ENCODE measurements at regions not wholly inside any gene's neighbourhood (a gene's known extent, or its start where the extent isn't known, plus 50 kb on each side); places are given as distances from the start of the nearest gene placed in this dataset.
A peak's percentile ranks its signal among the peaks of the same experiment; 100 is the strongest.

DNA sequence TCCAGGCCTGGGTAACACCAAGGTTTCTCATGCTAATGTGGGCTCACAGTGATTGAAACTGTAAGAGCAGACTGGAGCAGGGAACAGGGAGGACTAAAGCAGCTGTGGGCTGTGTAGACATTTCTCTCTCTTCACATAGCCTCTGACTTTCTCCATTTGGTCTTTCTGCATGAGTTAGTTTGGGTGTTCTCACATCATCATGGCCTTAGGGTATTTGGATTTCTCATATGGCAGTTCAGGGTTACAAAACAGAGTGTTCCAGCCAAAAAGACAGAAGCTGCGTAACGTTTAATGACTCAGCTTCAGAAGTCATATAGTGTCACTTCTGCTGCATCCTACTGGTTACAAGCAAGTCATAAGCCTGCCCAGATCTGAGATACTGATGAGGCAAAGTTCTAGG is 52.0 kb upstream of the OSBPL8 start:
- no peak for DNase-seq

DNA sequence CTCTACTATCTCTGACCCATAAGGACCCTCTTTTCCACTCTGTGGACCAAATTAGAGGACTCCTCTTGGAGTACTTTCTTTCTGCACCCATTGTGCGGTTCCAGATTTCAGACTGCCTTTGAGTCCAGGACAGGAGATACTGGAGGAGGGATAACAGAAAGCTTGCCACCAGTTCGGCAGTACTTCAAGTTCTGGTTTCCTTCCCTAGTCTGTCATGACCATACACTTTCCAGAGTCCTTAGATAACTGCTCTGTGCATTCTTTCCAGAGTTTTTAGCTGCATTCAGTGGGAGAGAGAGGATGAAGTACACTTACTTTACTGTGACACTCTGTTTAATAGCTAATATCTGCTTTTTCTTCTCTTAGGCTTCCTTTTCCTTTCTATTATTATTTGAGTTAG is 54.8 kb upstream of the OSBPL8 start:
- no peak for DNase-seq

DNA sequence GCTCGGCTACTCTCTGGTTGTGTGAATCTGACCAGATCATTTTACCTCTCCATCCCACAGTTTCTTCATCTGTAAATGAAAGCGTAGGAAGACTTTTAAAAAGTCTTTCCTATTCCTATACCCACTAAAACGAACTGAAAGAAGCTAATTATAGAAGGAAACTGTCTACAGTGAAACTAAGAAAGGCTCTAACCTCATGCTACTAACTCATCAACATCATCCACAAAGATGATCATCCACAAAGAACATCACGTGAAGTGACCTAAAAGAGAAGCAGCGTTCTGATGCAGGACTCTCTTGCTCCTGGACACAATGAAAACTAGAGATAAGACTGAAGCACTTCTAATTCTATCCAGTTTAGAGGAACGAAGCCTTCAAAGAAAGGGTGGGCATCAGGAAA is 58.5 kb upstream of the OSBPL8 start:
- DNase-seq, result no peak

DNA sequence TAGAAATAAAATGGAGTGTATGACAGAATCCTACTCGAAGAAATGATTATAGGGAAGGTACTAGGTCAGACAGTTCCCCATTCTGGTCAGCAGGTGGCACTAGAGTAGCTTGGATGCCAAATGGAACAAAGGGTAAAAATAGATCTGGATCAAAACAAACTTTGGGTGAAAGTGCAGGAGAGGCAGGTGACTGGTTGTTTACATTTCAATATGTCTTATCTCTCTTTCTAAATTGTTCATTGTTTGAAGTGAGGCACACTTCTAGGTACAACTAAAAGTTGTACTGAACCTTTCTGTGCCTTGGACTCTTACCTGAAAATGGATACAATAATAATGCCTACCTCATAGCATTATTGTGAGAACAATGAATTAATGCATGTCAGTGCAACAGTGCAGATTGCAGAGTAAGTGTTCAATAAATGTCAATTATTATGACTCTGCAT is 62.0 kb upstream of the OSBPL8 start:
- peak; percentile 71 to 74 for DNase-seq

DNA sequence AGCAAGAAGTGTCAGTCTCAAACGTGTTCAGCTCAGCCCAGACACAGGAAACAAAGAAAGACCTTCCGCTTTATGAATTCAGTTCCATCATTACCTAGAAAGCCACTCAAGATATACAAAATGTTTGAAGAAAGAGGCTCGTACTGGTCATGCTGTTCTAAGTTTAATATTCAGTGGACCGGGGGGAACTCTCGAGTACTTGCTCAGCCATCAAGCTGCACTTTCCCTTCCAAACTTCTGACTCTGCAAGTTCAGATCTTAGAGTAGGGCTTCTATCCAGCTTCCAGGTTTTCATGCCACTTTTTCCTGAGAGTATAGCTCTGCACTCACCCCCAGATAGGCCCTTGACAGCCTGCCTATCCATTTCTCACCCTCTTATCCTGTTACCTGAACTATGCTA is 62.8 kb upstream of the OSBPL8 start:
- DNase-seq, result no peak

DNA sequence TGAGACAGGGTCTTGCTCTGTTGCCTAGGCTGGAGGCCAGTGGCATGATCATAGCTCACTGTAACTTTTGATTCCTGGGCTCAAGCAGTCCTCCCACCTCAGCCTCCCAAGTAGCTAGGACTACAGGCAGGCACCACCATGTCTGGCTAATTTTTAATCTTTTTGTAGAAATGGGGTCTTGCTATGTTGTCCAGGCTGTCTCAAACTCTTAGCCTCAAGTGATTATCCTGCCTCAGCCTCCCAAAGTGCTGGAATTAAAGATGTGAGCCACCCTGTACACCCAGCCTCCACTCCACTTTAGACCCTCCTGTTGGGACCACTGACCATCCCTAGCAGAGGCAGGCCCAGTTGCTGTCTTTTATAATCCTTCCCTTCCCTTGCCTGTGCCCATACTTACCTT is 63.3 kb upstream of the OSBPL8 start:
- no peak for DNase-seq

DNA sequence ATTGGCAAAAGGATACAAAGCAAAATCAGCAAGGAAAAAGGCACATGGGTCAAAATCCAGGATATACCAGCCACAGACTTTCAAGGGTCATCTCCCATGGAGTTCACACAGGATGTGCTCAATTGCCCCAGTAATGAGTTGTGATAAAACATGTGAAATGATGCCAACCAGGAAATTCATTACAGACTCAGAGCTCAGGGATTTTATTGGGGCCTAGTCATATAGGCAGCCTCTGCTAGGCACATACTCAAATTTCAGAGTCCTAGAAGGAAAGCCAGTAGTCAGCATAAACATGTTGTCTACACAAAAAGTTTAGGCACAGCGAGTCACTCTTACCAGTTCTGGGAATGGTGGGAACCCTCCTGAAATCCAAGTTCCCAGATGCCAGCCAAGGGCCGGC is 64.4 kb upstream of the OSBPL8 start:
- DNase-seq, result no peak

DNA sequence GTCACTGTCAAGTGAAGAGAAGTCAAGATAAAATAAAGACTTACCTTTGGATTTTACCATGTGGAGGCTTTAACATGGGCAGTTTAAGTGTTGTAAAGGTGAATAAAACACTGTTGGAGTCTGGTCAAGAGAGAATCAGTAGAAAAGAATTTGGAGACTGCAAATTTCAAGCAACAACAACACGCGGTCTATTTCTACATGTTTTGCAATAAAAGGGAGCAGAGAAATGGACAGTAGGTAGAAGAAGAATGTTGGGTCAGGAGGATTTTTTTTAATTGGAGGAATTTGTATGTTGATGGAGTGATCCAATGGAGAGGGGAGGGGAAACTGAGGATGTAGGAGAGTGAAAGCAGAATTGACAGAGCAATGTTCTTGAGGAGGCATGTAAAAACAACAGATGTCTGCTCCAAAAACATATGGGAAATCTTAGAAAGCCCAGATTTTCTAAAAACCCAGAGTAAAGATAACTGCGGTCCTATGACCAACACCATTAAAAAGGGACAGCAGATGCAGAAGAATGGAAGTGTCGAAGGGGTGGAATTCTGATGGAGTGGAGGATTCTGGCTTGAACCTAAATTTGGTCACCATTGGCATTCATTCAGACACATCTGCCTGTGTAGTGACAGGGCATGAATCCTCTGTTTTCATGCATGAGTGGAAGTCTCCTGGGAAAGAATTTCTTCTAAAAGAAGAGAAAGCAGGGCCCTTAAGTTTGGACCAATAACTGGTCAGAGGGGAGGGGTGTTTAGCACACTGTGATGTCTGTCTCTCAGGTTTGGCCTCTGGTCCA is 68.0 kb upstream of the OSBPL8 start:
- no peak for DNase-seq

DNA sequence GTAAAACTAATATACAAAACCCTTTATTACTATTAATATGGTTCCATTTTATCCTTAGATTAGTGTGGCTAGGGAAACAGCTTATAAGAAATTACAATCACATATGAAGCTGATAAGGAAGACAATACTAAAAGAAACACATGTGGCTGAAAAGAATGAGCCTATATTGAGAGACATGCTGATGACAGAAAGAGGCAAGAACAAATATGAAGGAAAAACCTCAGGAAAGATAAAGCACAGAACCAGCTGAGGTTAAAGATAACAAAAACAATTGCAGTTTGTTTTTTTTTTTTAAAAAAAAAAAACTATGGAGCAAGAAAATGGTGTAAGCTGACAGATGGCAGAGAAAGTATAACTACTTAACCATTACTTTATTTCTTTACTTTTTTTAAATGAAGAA is 69.2 kb upstream of the OSBPL8 start:
- no peak for DNase-seq

DNA sequence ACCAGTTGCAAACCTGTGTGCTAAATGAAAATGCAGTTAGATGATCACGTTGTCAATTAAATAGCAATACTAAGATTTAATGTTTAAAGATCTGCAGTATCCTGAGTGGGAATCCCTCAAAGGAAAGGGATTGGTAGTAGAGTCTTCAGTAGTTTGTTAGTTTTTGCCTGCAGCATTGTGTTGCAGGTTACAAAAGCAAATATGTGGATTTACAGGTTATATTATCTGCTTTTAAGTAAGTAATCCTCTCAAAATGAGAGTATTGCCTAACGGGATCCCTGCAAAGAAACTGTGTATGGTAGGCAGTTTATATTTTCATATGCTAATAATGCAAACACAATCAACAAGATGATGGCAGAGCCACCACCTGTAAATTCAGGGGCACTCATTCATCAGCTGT is 72.2 kb upstream of the OSBPL8 start:
- no peak for DNase-seq

DNA sequence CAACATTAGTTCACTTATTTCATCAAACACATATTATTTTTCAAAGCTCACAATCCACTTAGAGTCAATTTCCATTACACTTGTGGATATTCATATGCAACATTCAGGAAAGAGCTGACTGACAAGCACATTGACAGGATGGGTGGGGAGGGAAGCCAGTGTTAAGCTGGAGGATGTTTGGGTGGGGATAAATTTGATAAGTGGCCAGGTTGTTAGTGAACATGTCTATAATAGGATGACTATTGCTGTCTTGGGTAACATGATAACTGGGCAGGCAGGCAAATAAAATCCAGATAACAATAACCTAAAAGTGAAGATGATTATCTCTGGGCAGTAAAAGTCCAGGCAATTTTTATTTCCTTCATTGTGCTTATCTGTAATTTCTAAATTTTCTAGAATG is 73.8 kb upstream of the OSBPL8 start:
- DNase-seq, result no peak

DNA sequence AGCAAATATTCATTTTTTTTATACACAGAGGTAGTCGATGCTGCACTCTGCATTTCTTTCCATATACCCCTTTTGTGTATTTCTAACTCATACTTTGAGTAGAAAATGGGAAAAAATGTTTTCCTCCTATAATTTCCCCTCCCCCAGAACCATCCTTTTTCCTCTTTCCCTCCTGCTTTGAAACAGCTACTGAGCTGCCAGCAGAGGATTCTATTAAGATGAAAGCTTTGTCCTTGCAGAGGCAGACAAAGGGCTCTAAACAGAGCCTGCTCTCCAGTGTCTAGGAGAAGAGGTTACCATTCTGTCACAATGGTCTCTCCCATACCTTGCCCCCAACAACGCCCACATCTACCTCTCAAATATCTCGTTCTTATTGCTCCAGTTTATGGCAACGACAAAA is 74.6 kb upstream of the OSBPL8 start:
- no peak for DNase-seq

DNA sequence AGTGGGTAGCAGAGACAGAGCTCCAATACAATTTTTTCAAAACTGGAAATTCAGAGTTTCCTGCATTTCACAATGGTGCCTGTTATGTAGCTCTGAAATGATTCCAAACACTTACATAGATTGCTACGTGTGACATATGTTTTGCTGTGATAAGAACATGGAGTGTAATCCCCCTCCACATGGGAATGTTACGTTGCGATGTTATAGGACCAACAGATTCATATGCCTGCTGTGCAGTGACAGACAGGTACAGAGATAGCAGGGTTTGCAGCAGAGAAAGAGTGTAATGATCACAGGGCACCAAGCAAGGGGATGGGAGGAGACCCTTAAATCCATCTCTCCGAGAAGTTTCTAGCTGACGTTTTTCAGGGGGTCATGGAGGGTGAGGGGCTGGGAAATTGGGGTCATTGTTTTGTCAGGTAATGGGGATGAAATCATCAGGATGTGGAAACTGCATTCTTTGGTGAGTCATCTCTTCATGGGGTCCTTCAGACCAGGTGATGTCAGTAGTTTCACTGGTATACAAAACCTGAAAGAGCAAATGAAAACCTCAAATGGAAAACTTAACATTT is 76.6 kb upstream of the OSBPL8 start:
- no peak for DNase-seq

DNA sequence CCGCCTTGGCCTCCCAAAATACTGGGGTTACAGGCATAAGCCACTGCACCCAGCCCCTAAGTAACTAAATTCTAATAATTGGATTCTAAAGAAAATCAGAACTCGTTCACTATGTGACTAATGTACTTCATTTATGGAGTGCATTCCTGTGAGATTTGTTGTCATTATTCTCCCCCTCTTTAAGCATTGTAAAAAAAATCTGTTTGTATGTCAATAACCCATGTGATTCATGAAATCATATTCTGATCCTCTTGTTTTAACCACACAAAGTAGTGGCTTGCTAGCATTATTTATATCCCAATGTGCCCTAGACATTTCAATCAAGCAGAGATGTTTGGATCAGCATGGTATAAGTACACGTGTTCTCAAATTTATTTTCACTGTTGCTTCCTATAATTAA is 78.2 kb upstream of the OSBPL8 start:
- DNase-seq, result no peak

DNA sequence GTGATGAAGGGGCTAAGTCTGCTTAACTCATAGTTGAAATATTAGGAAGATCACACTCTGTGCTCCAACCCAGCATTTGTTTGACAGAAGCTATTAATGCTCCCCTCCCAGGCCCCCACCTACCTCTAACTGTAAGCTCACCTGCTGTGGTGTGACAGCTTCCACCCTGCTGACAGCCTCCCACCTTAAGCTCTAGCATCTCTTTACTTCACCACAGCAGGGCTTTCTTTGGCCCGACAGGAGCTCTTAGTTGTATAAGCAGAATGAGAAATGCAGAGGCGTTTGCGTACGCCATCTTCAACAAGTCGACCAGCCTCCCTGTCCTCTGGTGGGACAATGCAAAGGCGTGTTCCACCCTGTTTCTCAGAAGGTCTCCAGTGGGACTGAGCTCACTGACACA is 80.1 kb upstream of the OSBPL8 start:
- DNase-seq, result no peak

DNA sequence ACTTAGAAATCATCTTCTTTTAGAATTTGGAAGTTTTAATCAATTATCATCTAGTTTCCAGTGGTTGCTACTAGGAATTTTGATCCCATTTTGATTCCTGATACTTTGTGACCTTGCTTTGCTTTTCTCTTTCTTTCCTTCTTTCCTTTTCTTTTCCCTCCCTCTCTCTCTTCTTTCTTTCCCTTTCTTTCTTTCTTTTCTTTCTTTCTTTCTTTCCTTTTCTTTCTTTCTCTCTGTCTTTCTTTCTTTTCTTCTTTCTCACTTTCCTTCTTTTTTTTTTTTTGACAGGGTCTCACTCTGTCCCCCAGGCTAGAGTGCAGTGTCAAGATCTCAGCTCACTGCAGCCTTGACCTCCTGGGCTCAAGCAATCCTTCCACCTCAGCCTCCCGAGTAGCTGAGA is 81.5 kb upstream of the OSBPL8 start:
- no peak for DNase-seq

DNA sequence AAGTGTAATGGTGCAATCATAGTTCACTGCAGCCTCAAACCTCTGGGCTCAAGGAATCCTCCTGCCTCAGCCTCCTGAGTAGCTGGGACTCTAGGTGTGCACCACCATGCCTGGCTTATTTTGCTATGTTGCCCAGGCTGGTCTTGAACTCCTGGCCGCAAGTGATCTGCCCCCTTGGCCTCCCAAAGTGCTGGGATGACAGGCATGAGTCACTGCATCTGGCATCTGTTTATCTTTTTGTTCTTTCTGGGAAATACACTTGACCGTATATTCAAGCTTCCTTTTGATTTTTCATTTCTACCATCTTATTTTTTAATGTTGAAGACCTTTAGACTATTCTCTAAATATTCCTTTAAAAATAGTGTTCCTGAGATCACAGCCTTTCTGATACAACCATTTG is 82.4 kb upstream of the OSBPL8 start:
- DNase-seq, result no peak

DNA sequence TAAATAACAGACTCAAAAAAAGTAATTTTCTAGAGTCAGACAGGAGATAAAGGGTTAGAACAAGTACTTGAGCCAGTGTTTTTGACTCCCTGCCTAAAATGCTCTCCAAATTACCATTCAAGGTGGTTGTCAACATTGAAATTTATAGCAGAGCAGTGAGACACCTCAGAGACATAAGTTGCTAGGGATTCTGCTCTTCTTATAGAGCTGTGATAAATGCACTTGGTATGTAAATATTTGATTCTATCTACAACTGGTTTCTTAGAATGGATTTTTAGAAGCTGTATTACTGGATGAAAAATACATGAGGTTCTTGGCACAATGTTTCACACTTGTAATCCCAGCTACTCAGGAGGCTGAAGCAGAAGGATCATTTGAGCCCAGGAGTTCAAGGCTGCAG is 83.9 kb upstream of the OSBPL8 start:
- DNase-seq, result no peak

DNA sequence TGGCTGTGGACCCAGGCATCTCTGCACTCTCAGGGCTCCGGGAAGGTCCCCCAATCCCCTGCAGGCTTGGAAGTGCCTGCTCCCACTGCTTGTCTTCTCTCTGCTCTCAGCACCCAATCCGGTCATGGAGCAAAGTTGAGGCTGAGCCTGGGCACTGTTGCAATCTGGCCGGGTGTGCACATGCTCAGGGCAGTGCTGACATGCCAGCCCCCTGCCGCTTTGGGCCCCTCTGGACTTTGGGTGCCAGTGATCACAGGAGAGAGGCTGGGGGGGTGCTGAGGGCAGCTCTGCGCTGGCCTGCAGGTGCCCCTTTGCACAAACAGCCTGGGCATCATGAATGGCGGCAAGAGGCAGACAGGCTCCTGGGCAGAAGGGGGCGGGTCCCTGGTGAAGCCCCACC is 85.4 kb upstream of the OSBPL8 start:
- DNase-seq, result no peak

DNA sequence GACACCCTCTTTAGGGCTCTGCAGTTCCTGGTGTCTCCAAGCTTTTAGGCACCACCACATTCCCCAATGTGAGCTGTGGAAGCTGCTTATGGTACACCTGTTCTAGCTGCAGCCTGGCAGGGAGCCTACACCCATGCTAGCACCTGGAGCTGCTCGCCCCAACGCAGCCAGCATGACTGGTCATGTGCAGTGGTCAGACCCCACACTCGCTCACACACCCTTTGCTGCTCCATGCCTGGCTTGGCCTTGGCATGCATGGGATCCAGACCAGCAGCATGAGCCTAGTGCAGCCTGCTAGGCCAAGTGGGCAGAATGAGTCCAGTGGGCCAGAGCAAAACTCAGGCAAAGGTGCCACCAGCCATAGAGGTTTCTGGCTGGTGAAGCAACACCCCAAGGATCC is 86.4 kb upstream of the OSBPL8 start:
- no peak for DNase-seq

DNA sequence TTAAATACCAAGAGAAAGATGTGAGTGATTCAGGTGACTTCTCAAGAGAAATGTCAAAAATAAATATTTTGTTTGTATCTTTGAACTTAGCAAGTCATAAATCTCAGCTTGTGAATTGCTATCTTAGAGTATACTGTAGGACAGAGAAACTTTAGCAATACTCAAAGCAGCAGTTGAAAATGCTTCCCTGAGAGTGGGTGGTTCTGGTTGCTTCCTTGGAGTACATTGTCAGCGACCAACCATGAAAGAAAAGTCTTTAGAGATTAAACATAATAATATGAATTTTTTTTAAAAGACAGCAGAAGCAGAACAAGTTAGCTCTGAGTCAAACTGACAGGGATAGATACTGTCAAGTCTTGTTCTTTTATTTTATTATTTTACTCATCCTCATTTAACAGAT is 86.8 kb upstream of the OSBPL8 start:
- no peak for DNase-seq

DNA sequence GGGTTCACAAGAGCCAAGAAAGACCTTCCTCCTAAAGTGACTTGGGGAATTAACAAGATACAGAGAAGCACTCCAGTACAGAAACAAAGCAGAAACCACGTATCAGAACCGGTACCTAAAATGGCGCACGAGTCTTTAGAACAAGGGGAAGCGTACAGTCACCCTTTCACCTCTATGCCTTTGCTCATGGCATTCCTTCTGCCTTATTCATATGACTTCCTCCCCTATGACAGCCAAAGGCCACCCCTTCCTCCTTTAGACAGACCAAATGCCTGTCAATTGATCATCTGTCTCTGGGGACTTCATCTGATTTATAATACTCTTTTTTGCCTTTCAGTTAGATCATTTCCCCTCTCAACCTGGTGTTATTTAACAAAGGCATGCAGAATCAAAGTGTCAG is 89.5 kb upstream of the OSBPL8 start:
- no peak for DNase-seq

DNA sequence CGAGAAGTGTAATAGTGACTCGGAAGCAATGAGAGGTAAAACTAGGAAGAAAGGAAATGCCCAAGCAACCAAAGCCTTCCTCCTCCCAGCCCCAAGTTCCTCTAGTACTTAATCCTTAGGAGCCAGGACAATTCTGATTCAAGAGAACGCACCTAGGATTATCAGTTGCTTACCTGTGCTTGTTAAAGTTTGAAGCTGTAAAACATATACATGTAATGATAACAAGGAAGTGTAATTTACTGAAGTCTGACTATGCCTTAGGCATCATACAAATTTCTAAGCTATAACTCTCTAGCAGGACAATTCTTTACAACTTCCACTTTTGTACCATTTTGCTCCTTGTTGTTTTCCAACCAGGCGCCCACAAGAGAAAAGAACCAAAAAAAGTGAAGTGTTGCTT is 92.8 kb upstream of the OSBPL8 start:
- DNase-seq, result no peak

DNA sequence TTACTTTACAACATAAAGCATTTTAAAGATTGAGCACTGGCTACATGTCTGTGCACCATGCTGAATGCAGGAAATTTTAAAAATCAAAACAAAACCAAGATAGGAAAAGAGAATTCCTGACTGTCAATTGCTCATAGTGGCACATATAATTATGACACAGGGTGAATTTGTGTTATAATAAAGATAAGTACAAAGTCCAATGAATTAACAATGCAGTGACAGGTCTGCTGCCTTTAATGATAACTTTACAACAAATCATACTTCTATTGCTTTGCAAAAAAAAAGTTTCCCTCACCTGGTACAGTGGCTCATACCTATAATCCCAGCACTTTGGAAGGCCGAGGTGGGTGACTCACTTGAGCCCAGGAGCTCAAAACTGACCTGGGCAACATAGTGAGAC is 93.8 kb upstream of the OSBPL8 start:
- no peak for DNase-seq

DNA sequence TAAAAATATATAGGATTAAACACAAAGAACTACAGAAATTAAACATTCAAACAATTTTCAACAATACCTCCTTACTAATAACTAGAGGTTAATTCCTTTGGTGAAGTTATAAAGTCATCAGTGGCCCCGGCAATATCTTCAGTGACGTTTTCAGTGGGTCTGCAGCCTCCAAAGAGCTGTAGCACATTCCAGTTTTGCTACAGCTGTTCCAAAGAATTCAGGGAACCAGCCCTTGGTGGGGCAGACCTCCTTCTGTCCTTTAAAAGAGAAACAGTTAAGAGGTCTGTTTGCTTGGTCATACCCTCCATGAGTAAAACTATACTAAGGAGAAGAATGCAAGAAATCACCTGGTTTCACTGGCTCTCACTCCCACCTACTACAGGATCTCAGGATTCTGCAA is 99.2 kb upstream of the ZDHHC17 start:
- no peak for DNase-seq

Measured in stimulated activated CD4-positive, alpha-beta T cell treated with anti-CD3 and anti-CD28 coated beads, Interleukin-2, amount 100 ng/mL, for 24 hours (primary cell).